ENCODE measurements at regions not wholly inside any gene's neighbourhood (a gene's known extent, or its start where the extent isn't known, plus 50 kb on each side); places are given as distances from the start of the nearest gene placed in this dataset.
"Not testable (repeated sequence)": the region's sequence is repeated elsewhere in the genome, so short reads cannot be mapped to it uniquely, and the experiment has no call there.

DNA sequence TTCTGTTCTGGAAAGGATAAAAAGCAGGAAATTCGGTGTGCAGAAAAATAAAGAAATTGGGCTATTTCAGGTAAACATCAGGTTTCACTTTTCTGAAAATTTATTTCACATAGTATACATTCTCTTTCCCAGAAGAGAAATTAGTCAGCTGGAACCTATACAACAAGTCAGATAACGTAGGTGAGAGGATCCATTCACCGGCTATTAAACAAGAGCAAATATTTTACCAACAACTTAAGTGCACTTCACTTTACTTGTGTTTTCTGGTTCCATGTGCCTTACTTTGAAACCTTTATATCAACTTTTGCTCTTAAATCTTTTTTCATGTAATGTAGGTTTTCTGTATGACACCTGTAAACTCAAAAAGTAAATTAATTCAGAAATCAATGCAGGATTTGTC, 839.7 kb downstream of the CDH11 start:
- no peak for DNase-seq

DNA sequence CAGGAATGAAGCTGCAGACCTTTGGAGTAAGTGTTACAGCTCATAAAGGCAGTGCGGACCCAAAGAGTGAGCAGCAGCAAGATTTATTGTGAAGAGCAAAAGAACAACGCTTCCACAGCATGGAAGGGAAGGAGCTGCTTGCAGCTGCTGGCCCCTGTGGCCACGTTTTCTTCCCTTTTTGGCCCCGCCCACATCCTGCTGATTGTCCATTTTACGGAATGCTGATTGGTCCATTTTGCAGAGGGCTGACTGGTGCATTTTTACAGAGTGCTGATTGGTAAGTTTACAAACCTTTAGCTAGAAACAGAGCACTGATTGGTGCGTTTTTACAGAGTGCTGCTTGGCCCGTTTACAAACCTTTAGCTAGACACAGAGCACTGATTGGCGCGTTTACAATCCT, 841.5 kb downstream of the CDH11 start:
- no peak for DNase-seq

DNA sequence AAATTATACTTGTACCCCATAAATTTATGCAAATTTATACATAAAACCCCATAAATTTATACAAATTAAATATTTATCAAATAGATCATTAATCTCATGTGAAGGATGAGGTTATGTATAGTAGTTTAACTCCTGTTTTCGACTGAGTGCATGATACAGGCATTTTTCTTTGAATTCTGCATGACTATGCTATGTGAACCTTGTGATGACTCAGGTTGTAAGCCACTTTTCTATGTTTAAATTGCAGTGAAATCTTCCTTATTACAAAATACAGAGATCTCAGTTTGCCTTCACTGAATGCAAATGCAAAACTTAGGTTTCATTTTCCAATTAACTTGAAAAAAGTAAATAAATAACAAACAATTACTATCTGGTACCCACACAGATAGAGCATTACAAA, 843.7 kb downstream of the CDH11 start:
- no peak for DNase-seq

DNA sequence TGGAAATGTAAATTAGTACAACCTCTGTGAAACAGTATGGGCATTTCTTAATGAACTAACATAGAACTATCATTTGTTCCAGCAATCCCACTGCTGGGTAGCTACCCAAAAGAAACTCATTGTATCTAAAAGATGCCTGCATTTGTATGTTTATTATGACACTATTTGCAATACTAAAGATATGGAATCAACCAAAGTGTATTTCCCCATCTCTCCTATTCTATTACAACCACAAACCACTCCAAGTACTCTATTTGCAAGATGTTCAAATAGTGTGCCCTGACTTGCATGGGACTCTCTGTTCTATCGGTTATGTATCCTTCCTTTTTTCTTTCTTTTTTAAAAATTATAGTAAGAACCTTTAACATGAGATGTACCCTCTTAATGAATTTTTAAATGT, 845.2 kb downstream of the CDH11 start:
- DNase-seq = no peak

DNA sequence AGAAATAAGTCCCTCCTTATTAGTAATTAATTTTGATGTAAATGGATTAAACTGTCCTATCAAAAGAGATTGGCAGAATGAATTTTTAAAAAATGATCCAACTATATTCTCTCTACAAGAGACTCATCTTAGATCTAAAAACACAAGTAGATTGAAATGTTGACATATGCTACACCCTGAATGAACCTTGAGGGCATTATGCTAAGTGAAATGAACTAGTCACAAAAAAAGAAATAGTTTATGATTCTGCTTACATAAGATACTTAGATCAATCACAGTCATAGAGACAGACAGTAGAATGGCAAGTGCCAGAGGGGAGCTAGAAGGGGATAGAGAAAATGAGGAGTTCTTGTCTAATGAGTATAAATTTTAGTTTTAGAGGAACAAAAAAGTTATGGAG, 849.8 kb downstream of the CDH11 start:
- DNase-seq = no peak

DNA sequence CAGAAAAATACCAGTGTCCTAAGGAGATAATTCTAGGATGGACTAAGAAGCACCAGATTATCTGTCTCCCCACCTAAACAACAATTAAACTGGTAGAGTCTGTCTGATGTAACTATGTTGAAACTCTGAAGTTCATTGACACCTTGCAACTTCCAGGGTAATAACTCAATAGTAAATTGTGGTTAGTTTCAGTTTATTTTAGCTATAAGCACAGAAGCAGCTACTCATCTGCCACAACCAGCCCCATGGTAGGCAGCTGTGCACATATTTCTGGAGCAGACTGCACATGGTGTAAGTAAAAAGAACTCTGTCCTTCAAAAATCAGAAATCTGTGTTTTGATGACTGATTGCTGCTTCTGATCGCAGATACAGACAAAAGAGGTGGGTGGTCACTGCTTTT, 852.1 kb downstream of the CDH11 start:
- no peak for DNase-seq

DNA sequence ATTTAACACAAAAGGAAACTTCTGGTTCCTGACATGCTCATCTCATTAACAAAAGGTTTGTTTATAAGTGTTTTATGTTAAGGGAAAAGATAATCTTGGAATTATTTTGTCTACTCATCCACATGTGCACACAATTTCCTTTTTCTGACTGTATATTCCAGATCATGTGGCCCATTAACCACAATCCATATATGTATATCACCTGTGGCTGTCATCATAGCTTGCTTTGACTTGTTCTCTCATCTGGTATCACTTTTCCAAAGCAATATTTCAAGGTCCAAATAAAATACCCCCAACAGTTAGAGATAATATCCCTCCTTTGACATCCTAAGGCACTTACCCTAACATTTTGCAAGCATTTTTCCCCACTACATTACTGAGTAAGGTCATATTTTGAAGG, 856.1 kb downstream of the CDH11 start:
- DNase-seq = no peak

DNA sequence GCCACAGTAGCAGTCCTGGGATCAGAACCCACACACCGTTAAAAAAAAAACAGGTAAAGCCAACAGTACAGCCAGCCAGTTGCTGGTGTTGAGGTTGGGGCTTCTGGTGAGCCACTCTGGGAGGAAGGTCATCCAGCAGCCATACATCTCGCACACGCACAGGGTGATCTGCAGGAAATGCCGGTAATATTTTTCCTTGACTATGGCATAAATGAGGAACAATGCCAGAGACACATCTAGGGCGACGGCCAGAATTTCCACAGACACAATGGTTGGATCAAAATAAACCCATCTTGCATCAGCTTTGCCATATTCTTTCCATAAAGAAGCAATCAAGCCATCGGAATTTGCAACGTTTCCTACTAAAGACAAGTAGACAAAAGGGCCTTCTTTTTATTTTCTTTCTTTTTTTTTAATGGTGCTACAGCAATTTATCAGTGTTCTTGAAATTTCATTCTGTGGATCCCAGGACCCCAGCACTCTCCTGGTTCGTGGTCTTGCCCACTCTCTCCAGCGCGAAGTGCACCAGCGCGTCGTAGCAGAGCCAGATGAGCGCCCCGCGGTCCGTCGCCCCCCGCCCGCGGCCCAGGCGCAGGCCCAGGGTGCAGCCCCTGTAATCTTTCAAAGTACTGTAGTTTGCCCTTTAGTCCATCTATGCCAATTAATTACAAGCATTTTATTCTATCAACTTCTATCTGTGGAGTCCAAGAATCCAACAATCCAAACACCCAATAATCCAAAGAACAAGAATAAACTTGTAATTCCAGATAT, 861.0 kb downstream of the CDH11 start:
- DNase-seq = not testable (repeated sequence)

DNA sequence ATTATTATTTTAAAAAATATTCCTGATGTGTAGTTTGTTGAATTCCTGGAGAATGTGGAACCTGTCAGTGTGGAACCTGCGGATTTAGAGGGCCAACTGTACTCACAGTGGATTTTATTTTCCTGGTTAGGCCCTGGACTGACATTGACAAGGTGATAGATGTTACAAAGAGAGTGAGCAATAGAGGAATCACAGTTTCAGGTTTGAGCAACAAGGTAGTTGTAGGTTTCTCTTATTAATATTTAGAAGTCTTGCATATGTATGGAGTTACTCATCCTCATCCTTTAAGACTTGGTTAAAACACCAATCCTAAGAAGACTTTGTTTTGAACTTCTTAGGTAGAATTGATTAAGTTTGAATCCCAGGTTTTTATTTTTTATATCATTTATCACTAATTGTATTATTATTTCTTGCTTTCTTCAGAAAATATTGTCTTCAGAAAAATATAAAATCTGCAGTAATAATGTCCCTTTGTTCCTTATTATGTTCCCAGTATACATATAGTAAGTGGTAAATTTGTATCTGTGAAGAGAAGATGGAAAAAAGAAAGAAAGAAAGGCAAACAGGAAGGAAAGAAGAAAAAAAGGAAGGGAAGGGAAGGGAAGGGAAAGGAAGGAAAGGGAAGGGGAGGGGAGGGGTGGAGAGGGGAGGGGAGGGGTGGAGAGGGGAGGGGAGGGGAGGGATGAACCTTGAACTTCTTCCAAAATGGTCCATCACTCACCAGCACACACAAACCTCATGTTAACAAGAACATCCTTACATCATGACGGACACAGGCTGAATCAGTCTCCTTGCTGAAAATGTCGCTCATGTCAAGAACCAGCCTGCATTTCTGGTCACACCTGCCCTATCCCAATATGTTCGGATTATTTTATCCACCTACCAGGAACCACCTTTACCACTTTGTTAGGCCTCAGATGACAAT, 867.2 kb downstream of the CDH11 start:
- no peak for DNase-seq

DNA sequence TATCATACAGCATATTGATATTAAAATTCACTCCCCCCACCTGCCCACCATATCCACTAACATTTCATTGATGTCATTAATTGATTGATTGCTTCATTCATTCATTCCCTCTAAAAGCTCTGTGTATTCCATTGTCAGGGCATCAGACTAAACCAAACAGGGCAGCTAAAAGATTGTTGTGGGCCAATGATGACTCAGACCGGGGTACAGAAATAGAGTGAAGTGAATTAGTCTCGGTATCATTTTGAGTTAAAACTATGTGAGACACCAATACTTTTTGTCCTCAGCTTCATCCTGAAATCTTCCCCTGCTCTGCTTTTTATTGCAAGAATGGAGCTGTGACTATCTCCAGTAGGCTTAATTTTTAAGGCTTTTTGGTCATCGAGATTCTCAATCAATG, 868.3 kb downstream of the CDH11 start:
- no peak for DNase-seq

DNA sequence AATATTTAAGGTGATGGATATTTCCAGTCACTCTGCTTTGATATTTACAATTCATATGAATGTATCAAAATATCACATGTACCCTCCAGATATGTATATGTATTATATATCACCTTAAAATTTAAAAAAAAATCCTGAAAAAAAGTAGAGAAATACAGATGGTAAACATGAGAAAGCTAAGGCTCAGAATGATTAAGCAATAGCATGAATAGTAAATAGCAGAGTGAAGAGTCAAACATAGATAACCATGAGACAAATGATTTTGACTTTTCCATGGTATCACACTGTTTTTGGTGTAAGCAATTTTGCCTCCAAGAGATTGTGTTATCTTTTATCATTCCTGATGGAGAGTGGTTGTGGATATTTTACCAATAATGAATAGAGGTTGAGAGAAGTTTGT, 868.8 kb downstream of the CDH11 start:
- no peak for DNase-seq

DNA sequence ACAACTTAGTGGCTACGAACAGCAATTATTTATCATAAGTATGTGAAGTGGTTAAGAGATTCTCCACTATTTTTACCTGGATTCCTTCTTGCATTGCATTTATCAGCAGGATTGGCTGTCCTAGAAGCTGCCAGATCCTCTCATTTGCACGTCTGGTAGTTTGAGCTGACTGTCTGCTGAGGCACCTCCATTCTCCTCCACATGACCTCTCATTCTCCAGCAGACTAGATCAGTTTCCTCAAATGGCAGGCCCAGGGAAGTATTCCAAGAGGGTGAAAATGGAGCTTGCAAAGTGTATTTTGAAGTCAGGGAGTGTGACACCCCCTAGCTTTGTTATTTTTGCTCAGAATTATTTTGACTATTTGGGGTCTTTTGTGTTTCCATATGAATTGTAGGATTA, 870.1 kb downstream of the CDH11 start:
- DNase-seq = no peak

DNA sequence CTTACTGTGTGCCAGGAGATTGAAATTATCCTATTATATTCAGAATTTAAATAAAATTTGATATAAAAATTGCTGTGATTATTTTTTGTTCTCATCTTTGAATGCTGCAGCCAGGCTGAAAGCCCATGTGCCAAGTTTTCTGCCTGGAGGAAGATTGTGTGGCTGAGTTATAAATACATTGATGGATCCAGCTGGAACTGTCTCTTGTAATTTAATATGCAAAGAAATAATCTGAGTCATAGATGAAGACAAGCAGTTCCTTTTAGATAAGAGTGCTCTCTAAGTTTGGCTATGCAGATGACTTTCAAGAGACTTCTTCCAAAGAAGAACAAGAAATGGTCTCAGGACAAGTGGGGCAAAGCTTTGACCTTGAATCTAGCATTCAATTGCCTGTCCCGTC, 871.0 kb downstream of the CDH11 start:
- no peak for DNase-seq

DNA sequence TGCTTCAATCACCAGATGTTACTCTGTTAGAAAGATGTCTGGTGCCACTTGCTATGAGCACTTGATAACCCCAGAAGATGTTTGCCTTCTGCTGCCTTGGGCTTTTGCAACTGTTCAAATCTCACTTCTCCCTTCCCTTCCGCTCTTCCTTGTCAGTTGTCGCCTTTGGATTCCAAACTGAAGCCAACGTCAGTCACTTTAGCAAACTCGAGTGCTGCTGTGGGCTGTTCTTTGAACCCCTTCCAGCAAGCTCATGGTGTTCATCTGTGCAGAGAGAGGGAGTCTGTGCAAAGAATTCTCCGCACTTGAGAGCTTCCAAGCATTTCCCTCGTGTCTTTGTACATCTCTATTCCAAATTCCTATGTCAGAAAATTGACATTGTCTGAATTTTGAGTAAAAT, 879.4 kb downstream of the CDH11 start:
- DNase-seq = no peak

DNA sequence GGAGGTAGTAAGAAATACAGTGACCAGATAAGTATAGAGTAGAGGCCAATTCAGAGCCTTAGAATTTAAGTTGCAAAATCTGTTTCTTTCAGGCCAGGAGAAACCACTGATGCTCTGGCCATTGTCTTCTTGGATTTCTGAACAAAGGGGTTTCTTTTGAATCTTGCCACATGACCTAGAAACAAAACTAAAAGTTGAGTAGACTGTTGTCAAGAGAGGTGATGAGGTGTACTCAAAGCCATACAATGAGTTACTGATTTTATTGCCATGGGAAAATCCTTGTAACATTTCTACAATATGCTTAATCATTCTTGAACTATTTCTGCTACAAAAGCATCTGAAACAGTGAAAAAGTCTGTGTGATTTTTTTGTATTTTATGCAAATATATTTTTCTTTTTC, 881.3 kb downstream of the CDH11 start:
- no peak for DNase-seq

DNA sequence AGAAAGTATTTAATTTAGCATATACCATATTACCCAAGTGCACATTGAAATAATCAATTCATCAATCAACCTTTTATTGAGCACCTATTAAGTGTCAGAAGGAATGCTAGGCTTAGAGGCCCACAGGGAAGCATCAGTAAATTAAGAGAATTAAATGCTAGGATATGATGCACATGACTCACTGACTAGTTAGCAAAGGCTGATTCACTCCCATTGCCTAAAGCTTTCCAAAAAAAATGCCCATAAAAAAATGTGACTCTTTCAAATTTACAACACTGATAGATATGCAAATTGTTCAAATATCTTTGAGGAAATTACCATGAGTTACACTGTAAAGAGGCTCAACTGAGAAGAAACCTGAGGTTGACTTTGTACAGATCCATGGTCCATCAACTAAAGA, 883.3 kb downstream of the CDH11 start:
- DNase-seq = no peak

DNA sequence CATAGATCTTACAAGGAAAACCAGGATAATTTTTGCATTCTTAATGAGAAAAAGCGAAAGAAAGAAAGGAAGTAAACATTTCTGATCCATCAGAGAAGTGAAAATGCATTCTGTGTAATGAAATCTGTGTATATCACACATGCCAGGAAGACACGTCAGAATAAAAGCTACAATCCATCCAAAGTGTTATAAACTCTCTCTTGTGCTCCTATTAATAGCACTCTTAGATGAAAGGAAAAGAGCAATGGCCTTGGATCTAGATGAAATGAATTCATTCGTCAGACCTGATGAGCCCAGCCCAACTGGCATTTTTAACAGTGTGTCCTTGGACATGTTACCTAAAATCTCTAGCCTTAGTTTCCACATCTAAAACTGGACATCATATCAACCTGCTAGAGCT, 885.5 kb downstream of the CDH11 start:
- no peak for DNase-seq

DNA sequence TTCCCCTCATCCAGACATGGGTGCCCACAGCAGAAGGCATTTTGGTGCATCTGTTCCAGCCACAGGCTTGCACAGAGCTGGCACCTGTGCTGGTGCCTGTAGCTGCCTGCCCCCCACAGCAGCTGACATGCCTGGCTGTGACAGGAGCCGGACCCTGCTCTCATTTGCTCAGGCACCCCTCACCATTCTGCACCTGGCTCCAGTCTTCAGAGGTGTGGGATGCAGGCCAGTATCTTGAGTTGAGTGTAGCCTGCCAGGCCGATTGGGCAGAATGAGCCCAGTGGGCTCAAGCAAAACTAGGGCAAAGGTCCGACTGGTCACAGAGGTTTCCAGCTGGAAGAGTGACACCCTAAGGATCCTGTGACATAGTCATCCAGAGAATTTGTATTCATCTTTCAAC, 887.7 kb downstream of the CDH11 start:
- no peak for DNase-seq

DNA sequence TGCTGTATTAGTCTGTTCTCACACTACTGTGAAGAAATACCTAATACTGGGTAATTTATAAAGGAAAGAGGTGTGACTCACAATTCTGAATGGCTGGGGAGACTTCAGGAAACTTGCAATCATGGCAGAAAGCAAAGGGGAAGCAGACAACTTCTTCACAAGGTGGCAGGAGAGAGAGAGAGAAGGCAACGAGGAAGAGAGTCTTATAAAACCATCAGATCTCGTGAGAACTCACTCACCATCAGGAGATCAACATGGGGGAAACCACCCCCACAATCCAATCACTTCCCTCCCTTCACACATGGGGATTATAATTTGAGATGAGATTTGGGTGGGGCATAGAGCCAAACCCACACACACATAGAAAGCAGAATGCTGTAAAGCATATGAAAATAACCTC, 896.2 kb downstream of the CDH11 start:
- DNase-seq = no peak

DNA sequence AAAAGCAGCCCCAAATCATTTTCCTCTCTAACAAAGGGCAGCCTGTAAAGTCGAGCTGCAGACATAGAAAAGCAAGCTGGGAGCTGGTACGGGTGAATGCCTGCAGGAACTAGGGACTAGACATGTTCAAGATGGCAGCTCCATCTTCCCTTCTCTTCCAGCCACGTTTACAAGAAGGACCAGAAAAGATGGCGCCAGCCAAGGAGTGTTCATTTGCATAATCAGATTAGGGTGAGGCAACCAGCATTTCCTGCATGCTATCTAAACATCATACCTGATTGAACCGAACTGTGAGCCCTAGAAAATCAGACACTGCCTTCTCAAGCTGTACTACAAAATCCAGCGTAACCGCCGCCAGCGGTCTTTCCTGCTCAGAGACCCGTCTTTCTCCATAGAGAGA, 896.8 kb downstream of the CDH11 start:
- DNase-seq = no peak

DNA sequence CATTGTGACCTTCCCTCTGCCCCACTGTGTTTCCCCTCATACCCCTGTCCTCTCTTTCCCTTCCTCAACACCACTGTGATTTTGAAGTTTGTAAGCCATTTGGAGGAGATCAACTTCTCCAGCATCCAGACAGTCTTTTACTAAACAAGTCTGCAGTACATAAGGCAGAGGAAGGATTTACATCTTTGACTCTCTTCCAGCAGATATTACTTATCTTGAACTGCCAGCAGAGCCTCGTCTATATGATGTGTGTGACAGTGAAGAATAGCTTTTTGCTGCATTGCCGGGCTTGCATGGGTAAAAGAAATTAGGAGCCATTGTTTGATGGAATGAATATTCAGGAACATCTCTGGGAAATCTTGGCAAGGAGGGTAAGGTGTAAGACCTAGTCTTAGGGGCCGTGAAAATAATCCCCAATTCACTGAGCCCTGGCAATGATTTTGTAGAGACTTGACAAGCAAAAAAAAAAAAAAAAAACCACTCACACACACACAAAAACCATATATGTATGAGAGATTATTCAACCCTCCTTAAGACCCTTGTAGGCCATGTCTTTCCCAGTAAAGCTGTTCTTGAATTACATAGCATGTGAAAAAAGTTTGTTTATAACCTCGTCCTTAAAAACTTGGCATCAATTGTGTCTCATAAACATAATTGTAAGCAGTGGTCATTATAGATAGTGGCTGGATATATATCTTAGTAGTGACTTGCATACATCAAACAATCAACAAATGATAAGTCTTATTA, 903.9 kb downstream of the CDH11 start:
- no peak for DNase-seq

DNA sequence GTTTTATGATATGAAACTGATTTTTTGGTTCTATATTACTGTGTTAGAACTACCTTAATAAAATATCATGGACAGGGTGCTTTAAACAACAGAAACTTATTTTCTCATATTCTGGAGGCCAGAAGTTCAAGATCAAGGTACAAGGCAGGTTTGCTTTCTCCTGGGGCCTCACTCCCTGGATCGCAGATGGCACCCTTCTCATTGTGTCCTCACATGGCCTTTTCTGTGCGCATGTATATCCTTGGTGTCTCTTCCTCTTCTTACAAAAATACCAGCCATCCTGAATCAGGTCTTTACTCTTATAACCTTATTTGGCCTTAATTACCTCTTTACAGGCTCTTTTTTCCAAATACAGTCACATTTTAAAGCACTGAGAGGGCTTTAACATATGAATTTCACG, 906.1 kb downstream of the CDH11 start:
- no peak for DNase-seq

DNA sequence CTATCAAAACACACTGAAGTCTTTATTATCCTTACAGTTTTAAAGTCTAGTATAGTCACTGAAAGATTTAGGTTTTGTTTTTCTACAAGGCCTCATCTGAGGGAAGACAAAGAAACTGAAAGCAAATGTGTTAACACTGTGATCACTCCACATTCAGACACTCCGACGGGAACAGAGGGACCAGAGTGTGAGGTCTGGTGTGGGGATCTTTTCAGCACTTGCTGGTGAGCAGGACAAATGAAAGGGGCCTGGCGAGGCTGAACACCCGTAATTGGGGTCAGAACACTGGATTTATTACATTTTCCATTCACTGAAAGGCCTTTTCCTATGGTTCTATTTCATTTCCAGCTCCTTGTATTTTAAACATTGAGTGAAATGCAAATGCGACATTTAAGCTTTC, 910.5 kb downstream of the CDH11 start:
- no peak for DNase-seq

DNA sequence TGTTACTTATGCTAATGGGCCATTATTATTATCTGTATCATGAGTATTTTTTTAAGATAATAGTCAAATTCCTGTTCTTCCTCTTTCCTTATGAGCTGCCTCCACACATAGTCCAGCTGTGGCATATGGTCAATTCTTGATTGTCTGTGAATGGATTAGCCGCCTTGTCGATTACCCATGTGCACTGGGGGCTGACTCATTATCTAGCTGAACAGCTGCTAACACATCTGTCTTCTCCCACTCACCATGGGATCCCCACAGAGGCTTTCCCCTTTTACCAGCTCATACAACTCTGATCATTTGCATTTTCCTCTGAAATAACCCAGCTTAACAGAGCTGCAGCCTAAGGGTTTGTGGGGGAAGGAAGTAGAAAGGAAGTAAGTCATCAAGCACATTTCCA, 915.0 kb downstream of the CDH11 start:
- DNase-seq = peak; percentile 21
